ENCODE measurements at regions not wholly inside any gene's neighbourhood (a gene's known extent, or its start where the extent isn't known, plus 50 kb on each side); places are given as distances from the start of the nearest gene placed in this dataset.

GRCh38 chr3:171956181-171956683 lies 83.1 kb upstream of the FNDC3B start:
- no peak for DNase-seq

DNA sequence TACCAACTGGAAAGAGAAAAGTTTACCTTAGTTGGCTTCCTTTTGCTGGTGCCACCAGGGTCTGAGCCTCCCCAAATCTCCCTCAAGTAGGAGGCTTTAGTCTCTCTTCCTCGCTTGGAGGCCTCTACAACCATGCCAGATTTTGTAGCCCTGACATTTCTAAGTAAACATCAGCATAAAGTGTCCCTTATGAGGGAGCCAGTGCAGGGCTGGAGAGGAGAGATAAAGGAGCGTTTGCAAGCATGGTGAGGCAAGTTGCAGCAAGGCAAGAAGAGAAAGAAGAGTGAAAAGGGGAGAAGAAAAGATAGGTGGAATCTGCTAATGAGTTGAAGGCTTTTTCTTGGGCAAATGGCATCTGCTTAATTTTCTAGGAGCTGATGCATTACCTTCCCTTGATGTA lies 82.7 kb upstream of the FNDC3B start:
- no peak for DNase-seq

- no peak for DNase-seq
Observed at GRCh38 chr3:171959532-171960089, 79.8 kb upstream of the FNDC3B start.

DNA sequence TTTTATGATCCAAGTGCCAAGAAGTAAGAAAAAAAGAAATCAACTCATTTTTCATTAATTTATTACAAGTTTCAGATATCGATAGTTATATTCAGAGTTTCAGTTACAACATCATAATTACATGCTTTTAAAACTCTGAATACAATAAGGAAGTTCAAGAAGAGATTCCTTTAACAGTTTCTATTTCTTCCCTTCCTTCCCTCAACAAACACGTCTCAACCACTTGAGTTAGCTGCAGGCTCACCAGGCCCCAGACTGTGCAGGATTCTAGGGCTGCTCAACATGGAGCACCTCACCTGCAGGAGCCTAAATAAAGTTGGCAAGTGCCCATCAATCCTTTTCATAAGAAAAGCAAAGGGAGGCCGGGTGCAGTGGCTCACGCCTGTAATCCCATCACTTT lies 79.2 kb upstream of the FNDC3B start:
- no peak for DNase-seq

GRCh38 chr3:171962137-171962720 lies 77.1 kb upstream of the FNDC3B start:
- no peak for DNase-seq

DNA sequence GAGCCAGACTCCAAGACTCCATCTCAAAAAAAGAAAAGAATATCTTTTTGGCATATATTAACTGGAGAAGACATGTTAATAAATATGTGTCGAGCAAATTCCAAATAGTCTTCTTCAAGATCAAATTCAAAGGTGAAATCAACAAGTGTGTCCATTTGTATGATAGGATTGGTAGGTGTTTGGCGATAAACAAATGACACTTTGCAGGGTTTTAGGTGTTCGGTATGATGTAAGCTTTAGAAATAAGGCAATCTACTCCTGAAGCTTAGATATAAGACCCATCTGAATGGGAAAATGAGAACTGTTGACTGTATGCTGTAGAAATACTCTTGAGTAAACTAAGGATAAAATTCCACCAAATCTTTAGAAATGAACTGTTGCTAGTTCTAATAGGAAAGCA lies 75.8 kb upstream of the FNDC3B start:
- no peak for DNase-seq

DNA sequence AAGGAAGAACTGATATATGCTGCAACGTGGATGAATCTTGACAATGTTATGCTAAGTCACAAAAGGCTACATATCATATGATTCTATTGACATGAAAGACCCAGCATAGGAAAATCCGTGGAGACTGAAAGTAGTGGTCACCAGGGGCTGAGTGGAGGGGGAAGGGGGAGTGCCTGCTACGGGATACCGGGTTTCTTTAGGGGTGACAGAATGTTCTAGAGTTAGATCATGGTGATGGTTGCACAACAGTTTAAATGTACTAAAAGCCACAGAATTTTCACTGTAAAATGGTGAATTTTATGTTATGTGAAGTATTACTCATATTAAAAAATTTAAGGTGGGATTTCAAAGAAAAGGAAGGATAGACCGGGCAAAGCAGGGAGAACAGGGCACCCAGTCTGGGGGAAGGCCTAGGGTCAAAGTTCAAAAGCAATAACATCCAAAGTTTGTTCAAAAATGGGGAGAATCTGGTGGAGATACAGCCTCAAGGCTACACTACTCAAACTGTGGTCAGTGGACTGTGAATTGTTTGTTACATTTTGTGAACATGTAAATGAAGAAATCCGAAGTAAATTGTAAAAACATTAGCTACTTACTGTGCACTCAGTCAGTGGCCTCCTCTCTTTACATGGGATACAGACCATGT lies 74.2 kb upstream of the FNDC3B start:
- DNase-seq = no peak

- DNase-seq = no peak
Observed at GRCh38 chr3:171966533-171967136, 72.7 kb upstream of the FNDC3B start.

- no peak for DNase-seq
Observed at GRCh38 chr3:171967137-171967783, 72.1 kb upstream of the FNDC3B start.

GRCh38 chr3:171967932-171968678 lies 71.3 kb upstream of the FNDC3B start:
- no peak for DNase-seq

- no peak for DNase-seq
Observed at GRCh38 chr3:171970301-171970788, 69.0 kb upstream of the FNDC3B start.

- DNase-seq = no peak
Observed at GRCh38 chr3:171971919-171972514, 67.4 kb upstream of the FNDC3B start.

DNA sequence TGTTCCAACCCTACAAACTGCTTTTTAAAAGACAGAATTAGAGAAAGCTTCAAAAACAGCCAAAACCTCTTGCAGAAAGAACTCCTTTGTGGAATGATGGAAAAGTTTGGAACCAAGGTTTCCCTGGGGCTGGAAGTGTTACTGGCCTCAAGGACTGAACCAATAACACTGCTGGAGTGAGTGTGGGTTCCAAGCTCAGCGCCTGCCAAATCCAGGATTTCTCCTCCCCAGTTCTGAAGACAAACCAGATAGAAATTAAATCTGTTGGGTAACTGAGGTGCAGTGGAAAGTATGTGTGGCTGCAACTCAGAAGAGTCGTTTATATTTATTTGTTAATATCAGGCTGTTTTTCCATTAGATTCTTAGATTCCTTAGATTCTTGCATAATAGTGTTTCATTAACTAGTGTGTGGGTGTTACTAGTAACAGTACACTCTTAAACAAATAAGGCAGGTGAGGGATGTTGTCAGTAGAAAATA lies 66.5 kb upstream of the FNDC3B start:
- no peak for DNase-seq

DNA sequence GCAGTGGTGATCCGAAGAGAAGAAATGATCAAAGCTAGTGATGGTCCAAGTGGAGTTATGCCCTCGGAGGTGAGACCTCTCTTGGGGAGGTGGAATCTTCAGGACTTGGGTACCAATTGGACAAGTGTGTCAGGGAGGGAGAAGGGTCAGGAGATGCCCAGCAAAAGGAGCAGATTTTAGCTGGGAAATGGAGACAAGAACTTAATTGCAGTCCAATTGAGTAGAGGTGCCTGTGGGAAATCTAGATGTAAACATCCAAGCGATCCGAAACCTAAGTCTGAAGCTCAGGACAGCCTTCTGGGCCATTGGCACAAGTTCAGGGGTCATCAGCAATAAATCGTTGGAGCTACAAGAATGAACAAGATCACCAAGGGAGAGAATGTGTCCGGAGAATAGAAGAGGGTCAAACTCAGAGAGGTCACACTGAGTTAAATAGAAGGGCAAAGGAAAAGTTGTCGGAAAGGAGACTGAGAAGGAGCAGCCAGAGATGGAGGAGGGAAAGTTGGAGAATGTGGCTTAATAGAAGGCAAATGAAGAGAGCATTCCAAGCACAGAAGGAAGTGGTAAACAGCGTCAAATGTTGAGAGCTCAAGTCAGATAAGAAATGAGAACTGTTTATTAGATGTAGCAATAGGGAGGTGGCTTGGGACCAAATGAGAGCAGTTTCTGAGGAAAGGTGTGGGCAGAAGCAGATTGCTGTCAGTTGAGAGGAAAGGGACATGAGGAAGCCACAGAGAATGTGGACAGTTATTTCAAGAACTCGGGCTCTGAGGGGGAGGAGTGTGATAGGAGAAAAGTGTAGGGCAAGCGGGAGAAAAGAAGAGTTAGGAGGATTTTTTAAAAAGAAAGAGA lies 64.2 kb upstream of the FNDC3B start:
- DNase-seq = no peak

- no peak for DNase-seq
Observed at GRCh38 chr3:171976526-171976925, 62.9 kb upstream of the FNDC3B start.

- no peak for DNase-seq
Observed at GRCh38 chr3:171977441-171977840, 61.9 kb upstream of the FNDC3B start.

- no peak for DNase-seq
Observed at GRCh38 chr3:171977860-171978259, 61.5 kb upstream of the FNDC3B start.

DNA sequence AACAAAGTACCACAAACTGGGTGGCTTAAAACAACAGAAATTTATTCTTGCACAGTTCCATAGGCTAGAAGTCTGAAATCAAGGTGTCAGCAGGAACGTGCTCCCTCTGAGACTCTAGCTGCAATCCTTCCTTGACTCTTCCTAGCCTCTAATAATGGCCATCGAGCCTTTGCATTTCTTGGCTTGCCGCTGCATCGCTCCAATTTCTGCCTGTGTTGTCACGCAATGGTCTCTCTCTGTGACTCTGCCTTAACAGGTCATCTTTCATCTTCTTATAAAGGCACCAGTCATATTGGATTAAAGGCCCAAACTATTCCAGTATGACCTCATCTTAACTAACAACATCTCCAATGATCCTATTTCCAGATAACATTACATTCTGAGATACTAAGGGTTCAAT lies 61.0 kb upstream of the FNDC3B start:
- no peak for DNase-seq

DNA sequence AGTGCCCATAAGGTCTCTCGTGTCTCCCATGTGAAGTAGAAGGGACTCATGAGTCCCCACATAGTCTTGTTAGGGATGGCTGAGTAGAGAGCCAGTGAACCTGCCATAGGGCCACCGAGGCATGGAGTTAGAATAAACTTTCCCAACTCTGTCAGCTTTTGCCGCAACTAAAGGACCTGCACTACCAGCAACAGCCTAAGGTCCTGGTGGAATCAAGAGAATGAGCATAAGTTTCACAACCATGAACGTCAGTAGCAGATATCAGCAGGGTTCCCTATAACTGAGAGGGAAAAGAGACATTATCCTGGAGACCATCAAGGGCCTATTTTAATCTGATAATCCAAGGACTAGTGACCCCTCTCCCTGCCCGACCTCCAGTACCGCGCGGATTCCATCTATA lies 60.3 kb upstream of the FNDC3B start:
- no peak for DNase-seq

DNA sequence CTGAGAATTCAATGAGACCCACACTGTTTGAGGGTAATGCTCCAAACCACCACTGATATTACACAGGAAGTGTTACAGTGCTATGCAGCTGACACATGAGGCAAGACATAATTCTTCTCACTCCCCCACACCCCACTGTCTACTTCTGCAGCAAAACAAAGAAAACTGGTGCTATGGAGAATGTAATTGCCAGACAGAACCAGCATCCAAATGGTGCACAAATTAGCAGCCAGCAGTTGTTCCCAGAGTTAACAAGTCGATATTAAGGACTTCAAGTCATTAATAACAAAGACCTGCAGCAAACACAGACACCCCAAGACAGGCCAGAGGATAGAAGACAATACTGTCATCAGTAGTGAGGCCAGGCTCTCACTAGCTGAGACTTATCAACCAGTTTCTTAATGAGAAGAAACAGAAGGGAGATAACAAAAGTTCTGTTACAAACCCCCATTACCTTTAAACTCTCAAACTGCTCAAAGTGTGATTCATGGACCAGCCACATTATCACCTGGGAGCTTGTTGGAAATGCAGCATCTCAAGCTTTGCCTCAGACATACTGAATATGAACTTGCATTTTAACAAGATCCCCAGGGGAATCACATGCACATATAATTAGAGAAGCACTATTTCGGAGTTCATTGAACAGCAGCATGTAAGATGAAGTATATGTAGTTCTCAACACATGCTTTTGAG lies 58.7 kb upstream of the FNDC3B start:
- no peak for DNase-seq
